ENCODE measurements at regions not wholly inside any gene's neighbourhood (a gene's known extent, or its start where the extent isn't known, plus 50 kb on each side); places are given as distances from the start of the nearest gene placed in this dataset.
A peak's percentile ranks its signal among the peaks of the same experiment; 100 is the strongest.

DNA sequence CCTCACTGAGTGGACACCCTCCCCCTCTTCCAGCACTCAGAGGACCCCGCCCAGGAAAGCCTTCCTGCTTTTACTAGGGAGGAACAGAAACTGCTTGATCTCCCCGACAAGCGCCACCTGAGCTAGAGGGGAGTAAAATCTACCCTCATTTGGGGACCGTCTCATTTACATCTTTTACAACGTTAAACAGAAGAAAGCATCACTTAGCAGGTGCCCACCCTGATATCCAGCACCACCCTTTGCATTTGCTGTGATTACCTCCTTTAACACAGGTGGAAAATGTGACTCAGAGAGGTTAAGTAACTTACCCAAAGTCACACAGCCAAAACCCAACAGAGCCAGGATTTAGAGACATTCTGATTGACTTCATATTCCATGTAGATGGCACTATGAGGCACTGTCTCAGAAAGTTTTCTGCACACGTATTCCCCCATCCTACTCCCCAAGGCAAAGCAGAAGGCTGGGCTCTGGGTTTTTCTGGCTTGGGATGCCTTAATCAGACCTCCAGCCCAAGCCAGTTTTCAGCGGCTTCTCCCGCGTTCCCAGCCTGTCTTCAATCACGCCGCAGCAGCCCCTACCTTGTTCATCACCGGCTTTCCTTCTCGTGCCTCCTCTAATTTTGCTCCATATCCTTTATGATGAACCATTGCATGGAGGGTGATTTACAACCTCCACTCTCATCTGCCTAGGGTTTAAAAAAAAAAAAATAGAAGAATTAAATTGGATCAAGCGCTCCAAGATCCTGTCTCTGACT lies 314.6 kb upstream of the PROK2 start:
- WGBS (ENCODE audit: extremely low coverage, insufficient read length, low lambda C conversion rate): no CpG with 5 or more reads among the region's 14 CpGs
- Histone ChIP-seq H4K91ac (ENCODE audit: insufficient read length, low read depth, low read length) (no peak overlapping the region), H3K14ac (ENCODE audit: insufficient read depth, low read length) (no peak overlapping the region), H3K4me1 (ENCODE audit: insufficient read depth, low read length) (no peaks in the 10 kb centered on the region; the same call in 1 of the 2 replicates), H4K20me1 (ENCODE audit: control insufficient read depth, insufficient read depth, insufficient read length) (no peaks in the 10 kb centered on the region), H3K79me1 (ENCODE audit: insufficient read depth, low read depth, low read length, poor library complexity, severe bottlenecking) (no peaks in the 10 kb centered on the region), H3K23ac (ENCODE audit: insufficient read length, low read depth, low read length) (no peak overlapping the region), H4K8ac (replicated peaks; ENCODE audit: insufficient read length, low read depth, low read length) (no peak overlapping the region), H3K9ac (ENCODE audit: extremely low read depth, insufficient read length, low read length) (no peak overlapping the region), H3T11ph (ENCODE audit: low read length) (no peak overlapping the region), H3K4ac (ENCODE audit: low read depth, low read length) (no peak overlapping the region), H2BK20ac (ENCODE audit: low read depth, low read length, poor library complexity, severe bottlenecking) (no peak overlapping the region), H3K4me2 (ENCODE audit: insufficient read depth, insufficient read length, low read length) (peak overlapping the region; percentile 62), H3K23me2 (ENCODE audit: insufficient read length, low read depth, low read length, poor library complexity, severe bottlenecking) (peaks cover 11% of the 10 kb centered on the region), H2BK5ac (ENCODE audit: insufficient read length, low read length) (no peak overlapping the region), H3K56ac (ENCODE audit: insufficient read length, low read depth, low read length) (no peak overlapping the region), H3K79me2 (ENCODE audit: insufficient read depth, low read length) (no peaks in the 10 kb centered on the region), H3K9me3 (ENCODE audit: control insufficient read depth, low read depth, low read length) (no peaks in the 10 kb centered on the region), H2BK15ac (ENCODE audit: low read depth, low read length) (no peak overlapping the region), H2BK12ac (ENCODE audit: insufficient read length, low read depth, low read length) (no peak overlapping the region), H4K5ac (ENCODE audit: insufficient read length, low read depth, low read length) (no peak overlapping the region), H2AK5ac (ENCODE audit: insufficient read length, low read length) (no peak overlapping the region), H3K27me3 (ENCODE audit: insufficient read depth, low read length) (no peaks in the 10 kb centered on the region; the same call in 1 of the 2 replicates), H2AFZ (ENCODE audit: low read length) (no peak overlapping the region), H2BK120ac (ENCODE audit: low read depth, low read length, poor library complexity, severe bottlenecking) (no peak overlapping the region), H3K18ac (ENCODE audit: insufficient read length, low read depth, low read length) (no peak overlapping the region), H3K27ac (ENCODE audit: insufficient read length, low read depth, low read length) (no peak overlapping the region)
- no peak for DNase-seq
- peak overlapping the region; percentile 75 to 87 for H3K4me3 Mint-ChIP-seq
- no peak overlapping the region for H3K27ac Mint-ChIP-seq
- TF ChIP-seq, protein P1, sequence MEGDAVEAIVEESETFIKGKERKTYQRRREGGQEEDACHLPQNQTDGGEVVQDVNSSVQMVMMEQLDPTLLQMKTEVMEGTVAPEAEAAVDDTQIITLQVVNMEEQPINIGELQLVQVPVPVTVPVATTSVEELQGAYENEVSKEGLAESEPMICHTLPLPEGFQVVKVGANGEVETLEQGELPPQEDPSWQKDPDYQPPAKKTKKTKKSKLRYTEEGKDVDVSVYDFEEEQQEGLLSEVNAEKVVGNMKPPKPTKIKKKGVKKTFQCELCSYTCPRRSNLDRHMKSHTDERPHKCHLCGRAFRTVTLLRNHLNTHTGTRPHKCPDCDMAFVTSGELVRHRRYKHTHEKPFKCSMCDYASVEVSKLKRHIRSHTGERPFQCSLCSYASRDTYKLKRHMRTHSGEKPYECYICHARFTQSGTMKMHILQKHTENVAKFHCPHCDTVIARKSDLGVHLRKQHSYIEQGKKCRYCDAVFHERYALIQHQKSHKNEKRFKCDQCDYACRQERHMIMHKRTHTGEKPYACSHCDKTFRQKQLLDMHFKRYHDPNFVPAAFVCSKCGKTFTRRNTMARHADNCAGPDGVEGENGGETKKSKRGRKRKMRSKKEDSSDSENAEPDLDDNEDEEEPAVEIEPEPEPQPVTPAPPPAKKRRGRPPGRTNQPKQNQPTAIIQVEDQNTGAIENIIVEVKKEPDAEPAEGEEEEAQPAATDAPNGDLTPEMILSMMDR (conservative IDR thresholded peaks at IDR 0.05): no peak
- no peaks in the 10 kb centered on the region for H3K9me3 Mint-ChIP-seq
- peaks cover 0 to 2% (median 0%) of the 10 kb centered on the region in 3 experiments; a peak in 2 of 7 replicates for H3K36me3 Mint-ChIP-seq (ENCODE audit: insufficient read depth in 1 of 3, low read depth in 3 of 3)
- peaks cover 55% of the 10 kb centered on the region for H3K27me3 Mint-ChIP-seq (ENCODE audit: low read depth)
- peaks cover 15 to 16% of the 10 kb centered on the region in 2 experiments for H3K4me1 Mint-ChIP-seq

Measured in H9 (cell line).